CD14-positive monocyte (primary cell): ENCODE measurements at regions not wholly inside any gene's neighbourhood (a gene's known extent, or its start where the extent isn't known, plus 50 kb on each side); places are given as distances from the start of the nearest gene placed in this dataset.

Source experiments
- DNase-seq, 3 donors: peaks; one replicate each; pipeline ENCODE4 v3.0.0-alpha.2; 2011 to 2022
- H2AFZ ChIP-seq: 2 replicates; pipeline ENCODE4 v1.6.0; 2012; ENCODE audit warnings: mild to moderate bottlenecking, low read depth, low read length, inconsistent platforms; ENCODE audit not compliant: insufficient read depth, poor library complexity, severe bottlenecking
- H3K27ac ChIP-seq, 2 donors: 1 replicate in 1 of 2; 2 replicates in 1 of 2; pipeline ENCODE4 v1.5.1; 2012 to 2013; ENCODE audit warnings: low read length in 2 of 2, control low read depth in 1 of 2, inconsistent platforms in 1 of 2, low read depth in 1 of 2, mild to moderate bottlenecking in 1 of 2
- H3K27me3 ChIP-seq, 2 donors: one replicate each; pipeline versions ENCODE4 v1.6.0 to v1.6.1; 2011 to 2013; ENCODE audit warnings: low read length in 2 of 2; ENCODE audit not compliant: control insufficient read depth in 2 of 2, insufficient read depth in 2 of 2
- H3K36me3 ChIP-seq, 2 donors: replicated peaks in 1 of 2; 1 replicate in 1 of 2; 2 replicates in 1 of 2; pipeline versions ENCODE4 v1.5.1 to v1.6.1; 2012 to 2013; ENCODE audit warnings: low read length in 2 of 2, control low read depth in 1 of 2, inconsistent platforms in 1 of 2, mild to moderate bottlenecking in 1 of 2; ENCODE audit not compliant: insufficient read depth in 2 of 2, control insufficient read depth in 1 of 2
- H3K4me1 ChIP-seq, 2 donors: 1 replicate in 1 of 2; 2 replicates in 1 of 2; pipeline versions ENCODE4 v1.5.1 to v1.6.1; 2012 to 2013; ENCODE audit warnings: low read length in 2 of 2, control low read depth in 1 of 2, inconsistent platforms in 1 of 2, mild to moderate bottlenecking in 1 of 2, moderate library complexity in 1 of 2; ENCODE audit not compliant: insufficient read depth in 2 of 2, control insufficient read depth in 1 of 2
- H3K4me2 ChIP-seq: replicated peaks from 2 replicates; pipeline ENCODE3; 2012; ENCODE audit warnings: low read length, moderate library complexity, mild to moderate bottlenecking; ENCODE audit not compliant: poor library complexity, severe bottlenecking; ENCODE audit errors: extremely low read depth
- H3K4me3 ChIP-seq, 3 experiments: fragments of 200-600 bp in 1 of 3; sonication (generic) in 1 of 3; replicated peaks in 1 of 3; 1 replicate in 2 of 3; 2 replicates in 1 of 3; pipeline ENCODE4 v1.5.1; 2011 to 2013; ENCODE audit warnings: low read length in 3 of 3, mild to moderate bottlenecking in 3 of 3, control low read depth in 2 of 3, low read depth in 2 of 3, inconsistent platforms in 1 of 3, moderate library complexity in 1 of 3
- H3K79me2 ChIP-seq: 2 replicates; pipeline ENCODE4 v1.6.0; 2012; ENCODE audit warnings: mild to moderate bottlenecking, control low read depth, inconsistent platforms, low read length, moderate library complexity; ENCODE audit not compliant: insufficient read depth
- H3K9ac ChIP-seq: 2 replicates; pipeline ENCODE4 v1.6.0; 2017; ENCODE audit warnings: low read length, mild to moderate bottlenecking; ENCODE audit not compliant: insufficient read depth, poor library complexity, severe bottlenecking
- H3K9me3 ChIP-seq, 2 donors: replicated peaks in 1 of 2; 1 replicate in 1 of 2; 2 replicates in 1 of 2; pipeline versions ENCODE4 v1.5.1 to v1.6.1; 2012 to 2013; ENCODE audit warnings: low read length in 2 of 2, control low read depth in 1 of 2; ENCODE audit not compliant: control insufficient read depth in 1 of 2, insufficient read depth in 1 of 2
- H4K20me1 ChIP-seq: 2 replicates; pipeline ENCODE4 v1.6.0; 2012; ENCODE audit warnings: mild to moderate bottlenecking, low read length, control low read depth, moderate library complexity; ENCODE audit not compliant: insufficient read depth
- H3K27ac Mint-ChIP-seq, 7 donors: one replicate each; pipeline ENCODE4 v1.8.0; 2020; ENCODE audit warnings: mild to moderate bottlenecking in 7 of 7, mixed read lengths in 7 of 7, moderate library complexity in 6 of 7, inconsistent platforms in 2 of 7
- H3K27me3 Mint-ChIP-seq, 3 donors: one replicate each; pipeline ENCODE4 v1.8.0; 2021 to 2022; ENCODE audit warnings: low read depth in 3 of 3, mild to moderate bottlenecking in 3 of 3, mixed read lengths in 3 of 3, moderate library complexity in 3 of 3, inconsistent platforms in 1 of 3
- H3K36me3 Mint-ChIP-seq, 2 donors: one replicate each; pipeline ENCODE4 v1.8.0; 2020; ENCODE audit warnings: mixed read lengths in 2 of 2, inconsistent platforms in 1 of 2, mild to moderate bottlenecking in 1 of 2
- H3K4me1 Mint-ChIP-seq: one replicate; pipeline ENCODE4 v1.8.0; 2020; ENCODE audit warnings: mild to moderate bottlenecking, mixed read lengths
- H3K4me3 Mint-ChIP-seq, 2 donors: one replicate each; pipeline ENCODE4 v1.8.0; 2020; ENCODE audit warnings: mild to moderate bottlenecking in 2 of 2, mixed read lengths in 2 of 2, moderate library complexity in 1 of 2
- H3K9me3 Mint-ChIP-seq, 7 donors: one replicate each; pipeline ENCODE4 v1.8.0; 2020 to 2022; ENCODE audit warnings: mixed read lengths in 7 of 7, mild to moderate bottlenecking in 6 of 7, moderate library complexity in 6 of 7, inconsistent platforms in 2 of 7
- CTCF ChIP-seq: fragments of 200-600 bp; IDR thresholded peaks from one replicate; pipeline ENCODE4 v1.8.0; 2022; ENCODE audit warnings: antibody characterized with exemption, mild to moderate bottlenecking
- WGBS: methylation state at CpG from one replicate; pipeline ENCODE4 v1.1.5; 2013; ENCODE audit warnings: missing lambda C conversion rate; ENCODE audit not compliant: insufficient coverage; 5-methylcytosine and 5-hydroxymethylcytosine counted together
- intact Hi-C, 2 donors: fragments of 100-400 bp; cut with micrococcal nuclease; formaldehyde crosslinking; loops; one replicate each; pipeline versions ENCODE4 v1.15.0 to v1.15.1; 2023

DNA sequence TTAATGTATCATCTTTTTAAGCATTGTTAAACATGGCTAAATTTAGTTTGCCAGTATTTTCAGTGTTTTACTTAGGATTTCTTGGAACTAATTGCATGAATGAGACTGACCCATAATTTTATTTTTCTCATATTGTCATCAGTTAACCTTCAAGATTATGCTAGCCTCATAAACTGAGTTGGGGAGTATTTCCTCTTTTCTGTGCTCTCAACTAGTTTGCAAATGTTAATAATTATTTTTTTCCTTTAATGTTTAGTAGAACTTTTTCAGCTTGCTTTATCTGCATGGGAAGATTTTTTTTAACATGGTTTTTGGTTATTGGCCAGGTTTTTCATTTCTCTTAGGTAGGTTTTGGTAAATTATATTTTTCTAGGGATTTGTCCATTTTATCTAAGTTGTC, 235.4 kb upstream of the SESN3 start:
- H3K27me3 ChIP-seq: no peaks in the 10 kb centered on the region
- no peaks in the 10 kb centered on the region for H3K79me2 ChIP-seq
- H3K4me3 ChIP-seq: no peak overlapping the region
- Mint-ChIP-seq H3K4me3 (no peak overlapping the region), H3K36me3 (no peaks in the 10 kb centered on the region), H3K9me3 (peaks cover 0 to 7% (median 3%) of the 10 kb centered on the region in 7 donors), H3K27me3 (no peaks in the 10 kb centered on the region), H3K27ac (no peak overlapping the region), H3K4me1 (no peaks in the 10 kb centered on the region)
- intact Hi-C loops: no loop called here
- H4K20me1 ChIP-seq: no peaks in the 10 kb centered on the region
- H3K27ac ChIP-seq: no peak overlapping the region
- no peaks in the 10 kb centered on the region for H3K36me3 ChIP-seq
- no peak overlapping the region for H3K4me2 ChIP-seq
- H3K9ac ChIP-seq: no peak overlapping the region
- no peak overlapping the region for H2AFZ ChIP-seq
- no peaks in the 10 kb centered on the region for H3K4me1 ChIP-seq
- peaks cover 0 to 3% of the 10 kb centered on the region in 2 donors for H3K9me3 ChIP-seq
- TF ChIP-seq CTCF: no peak
- DNase-seq: no peak

DNA sequence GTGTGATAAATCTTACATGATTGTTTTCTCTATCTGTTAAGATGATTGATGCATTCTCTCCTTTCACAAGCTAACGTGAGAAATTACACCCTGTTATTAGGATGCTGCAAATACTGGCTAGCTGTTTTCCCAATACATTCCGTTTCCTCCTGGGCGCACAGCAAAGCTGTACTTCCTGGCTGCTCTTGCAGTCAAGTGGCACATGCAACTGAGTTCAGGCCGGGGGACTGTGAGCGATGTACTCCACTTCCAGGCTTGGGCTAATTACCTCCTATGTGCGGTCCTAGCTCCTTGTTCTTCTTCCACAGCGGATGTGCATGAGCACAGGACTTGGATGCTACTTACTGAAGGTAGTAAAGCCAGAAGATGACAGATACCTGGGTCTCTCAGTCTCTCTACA, 234.9 kb upstream of the SESN3 start:
- H3K9ac ChIP-seq: no peak overlapping the region

More for the DNA sequence above, 234.9 kb upstream of the SESN3 start:
- Histone ChIP-seq H3K4me1 (no peaks in the 10 kb centered on the region), H3K27ac (no peak overlapping the region), H3K4me2 (no peak overlapping the region), H3K9me3 (peaks cover 0 to 8% of the 10 kb centered on the region in 2 donors), H3K36me3 (no peaks in the 10 kb centered on the region), H2AFZ (no peak overlapping the region), H3K27me3 (no peaks in the 10 kb centered on the region), H4K20me1 (no peaks in the 10 kb centered on the region), H3K4me3 (no peak overlapping the region), H3K79me2 (no peaks in the 10 kb centered on the region)
- Mint-ChIP-seq H3K4me1 (no peaks in the 10 kb centered on the region), H3K9me3 (peaks cover 0 to 7% (median 5%) of the 10 kb centered on the region in 7 donors), H3K27ac (no peak overlapping the region), H3K36me3 (no peaks in the 10 kb centered on the region), H3K4me3 (no peak overlapping the region), H3K27me3 (no peaks in the 10 kb centered on the region)
- no peak for TF ChIP-seq CTCF
- WGBS: 89% methylated on average over 4 of the region's 7 CpGs
- intact Hi-C loops: no loop called here
- DNase-seq: no peak
